SK-N-MC (cell line): ENCODE measurements at regions not wholly inside any gene's neighbourhood (a gene's known extent, or its start where the extent isn't known, plus 50 kb on each side); places are given as distances from the start of the nearest gene placed in this dataset.

Experiments
- EZH2 ChIP-seq: fragments of 200-600 bp; sonication (generic); IDR thresholded peaks from one replicate; pipeline ENCODE4 v1.6.1; 2017; ENCODE audit warnings: antibody characterized with exemption
- POLR2AphosphoS5 ChIP-seq: IDR thresholded peaks from 2 replicates; pipeline ENCODE4 v1.6.1; 2012; ENCODE audit warnings: mild to moderate bottlenecking, low read depth, low read length, borderline replicate concordance

- TF ChIP-seq POLR2AphosphoS5: no peak
- no peak for TF ChIP-seq EZH2
Observed at GRCh38 chr3:111339017-111339416, 203.0 kb upstream of the CD96 start.
